Panc1 (cell line): ENCODE measurements at regions not wholly inside any gene's neighbourhood (a gene's known extent, or its start where the extent isn't known, plus 50 kb on each side); places are given as distances from the start of the nearest gene placed in this dataset.

Experiments used
- ATAC-seq: fragments of 200-7000 bp; cut with Tn5 transposase; 2 replicates; pipeline ENCODE4 v1.9.1; 2020; ENCODE audit warnings: mild to moderate bottlenecking, moderate library complexity
- BruUV-seq: library from RNA; stranded (reverse); fragments of 400-500 nt; replicated peaks from 2 replicates; lab custom pipeline; 2021; lab: Mats Ljungman, UMichigan
- CTCF ChIA-PET: fragments of 300-600 bp; sonication (Branson Sonifier 250); formaldehyde crosslinking; loops from one replicate; lab custom pipeline; 2022; ENCODE audit warnings: antibody characterized with exemption; lab: Charles Lee
- POLR2A ChIA-PET: fragments of 300-600 bp; sonication (Branson Sonifier 250); formaldehyde crosslinking; loops from one replicate; lab custom pipeline; 2022; ENCODE audit warnings: antibody characterized with exemption; lab: Charles Lee
- DNase-seq: peaks from one replicate; pipeline ENCODE4 v3.0.0-alpha.2; 2010; ENCODE audit warnings: low read depth, low spot score
- H3K27ac ChIP-seq: 2 replicates; pipeline ENCODE4 v1.5.1; 2011; ENCODE audit warnings: mild to moderate bottlenecking, low read length, inconsistent platforms
- H3K27me3 ChIP-seq: fragments of 200-500 bp; sonication (Bioruptor generic); 2 replicates; pipeline ENCODE4 v1.6.0; 2014; ENCODE audit warnings: low read length, inconsistent platforms; ENCODE audit not compliant: control insufficient read depth, insufficient read depth
- H3K36me3 ChIP-seq: fragments of 200-500 bp; sonication (Bioruptor generic); 2 replicates; pipeline ENCODE4 v1.5.1; 2014; ENCODE audit warnings: inconsistent platforms, mild to moderate bottlenecking, low read length, moderate library complexity; ENCODE audit not compliant: control insufficient read depth, insufficient read depth
- H3K4me1 ChIP-seq: 2 replicates; pipeline ENCODE4 v1.5.1; 2011; ENCODE audit warnings: inconsistent platforms, mild to moderate bottlenecking, low read length, moderate library complexity; ENCODE audit not compliant: control insufficient read depth, insufficient read depth
- H3K4me3 ChIP-seq, 2 experiments: 2 replicates each; pipeline ENCODE4 v1.5.1; 2011 to 2012; ENCODE audit warnings: low read depth in 2 of 2, low read length in 2 of 2, mild to moderate bottlenecking in 2 of 2, inconsistent platforms in 1 of 2, moderate library complexity in 1 of 2
- H3K9me3 ChIP-seq: fragments of 200-500 bp; sonication (Bioruptor generic); 2 replicates; pipeline ENCODE4 v1.5.1; 2014; ENCODE audit warnings: low read depth, mild to moderate bottlenecking, inconsistent platforms, low read length, moderate library complexity; ENCODE audit not compliant: control insufficient read depth, insufficient read depth
- CTCF ChIP-seq: fragments of 450-650 bp; IDR thresholded peaks from 2 replicates; pipeline ENCODE4 v1.5.1; 2017; ENCODE audit warnings: mild to moderate bottlenecking
- POLR2AphosphoS5 ChIP-seq: IDR thresholded peaks from 2 replicates; pipeline ENCODE4 v1.6.1; 2012; ENCODE audit warnings: mild to moderate bottlenecking, low read depth, low read length, moderate library complexity
- REST ChIP-seq, 2 experiments: IDR thresholded peaks; 2 replicates each; pipeline ENCODE4 v1.6.1; 2011 to 2012; ENCODE audit warnings: low read depth in 2 of 2, control low read depth in 1 of 2, low read length in 1 of 2, mild to moderate bottlenecking in 1 of 2, moderate library complexity in 1 of 2; ENCODE audit not compliant: insufficient read depth in 1 of 2
- SIN3A ChIP-seq: IDR thresholded peaks from 2 replicates; pipeline ENCODE4 v1.6.1; 2012; ENCODE audit warnings: low read depth, mild to moderate bottlenecking, low read length, moderate library complexity, borderline replicate concordance; ENCODE audit not compliant: insufficient read depth
- TCF7L2 ChIP-seq: IDR thresholded peaks from 2 replicates; pipeline ENCODE4 v1.6.1; 2011; ENCODE audit warnings: mild to moderate bottlenecking, low read depth, low read length, inconsistent platforms
- in situ Hi-C: cut with HindIII; loops from 2 replicates; pipeline ENCODE4 v1.10.0; 2016; ENCODE audit warnings: low sequenced_read_pairs, low pct_unique_long_range_greater_than_20kb
- intact Hi-C: fragments of 100-400 bp; cut with micrococcal nuclease; formaldehyde crosslinking; loops from one replicate; pipeline ENCODE4 v1.10.0; 2022; ENCODE audit not compliant: unreplicated experiment

- no peak overlapping the region for H3K4me3 ChIP-seq
- CTCF ChIA-PET: no interaction called here
- H3K27me3 ChIP-seq: no peaks in the 10 kb centered on the region; the same call in 1 of the 2 replicates
- H3K9me3 ChIP-seq: no peaks in the 10 kb centered on the region
- no peaks in the 10 kb centered on the region for H3K36me3 ChIP-seq
- no peak overlapping the region for H3K27ac ChIP-seq
- BruUV-seq: no TSS peak
- POLR2A ChIA-PET: no interaction called here
- intact Hi-C loops: no loop called here
- H3K4me1 ChIP-seq: no peaks in the 10 kb centered on the region
- DNase-seq (no peak), ATAC-seq (no peak)
- in situ Hi-C loops: no loop called here
- TF ChIP-seq TCF7L2 (no peak), SIN3A (no peak), REST (IDR thresholded peaks at IDR 0.05; ENCODE audit: insufficient read depth in 1 of 2, low read depth in 2 of 2, low read length in 1 of 2) (no peak), CTCF (no peak), POLR2AphosphoS5 (no peak)
Measured at GRCh38 chr14:66295386-66295785, 190.8 kb upstream of the CCDC196 start.

GRCh38 chr14:66300886-66301285 lies 185.3 kb upstream of the CCDC196 start:
- POLR2A ChIA-PET: no interaction called here
- ATAC-seq (no peak), DNase-seq (no peak)
- in situ Hi-C loops (no loop called here), intact Hi-C loops (no loop called here)
- Histone ChIP-seq H3K4me1 (no peaks in the 10 kb centered on the region), H3K9me3 (no peaks in the 10 kb centered on the region), H3K36me3 (no peaks in the 10 kb centered on the region), H3K27ac (no peak overlapping the region), H3K27me3 (no peaks in the 10 kb centered on the region), H3K4me3 (no peak overlapping the region)
- CTCF ChIA-PET: no interaction called here
- no TSS peak for BruUV-seq
- TF ChIP-seq REST (IDR thresholded peaks at IDR 0.05; ENCODE audit: insufficient read depth in 1 of 2, low read depth in 2 of 2, low read length in 1 of 2): no peak
- no peak for TF ChIP-seq POLR2AphosphoS5
- TF ChIP-seq CTCF: no peak
- TF ChIP-seq SIN3A: no peak
- no peak for TF ChIP-seq TCF7L2
